ENCODE measurements at regions not wholly inside any gene's neighbourhood (a gene's known extent, or its start where the extent isn't known, plus 50 kb on each side); places are given as distances from the start of the nearest gene placed in this dataset.
"Not testable (repeated sequence)": the region's sequence is repeated elsewhere in the genome, so short reads cannot be mapped to it uniquely, and the experiment has no call there.

GRCh38 chr6:119865466-119866350 is 516.1 kb upstream of the MAN1A1 start:
- no peak for DNase-seq

- DNase-seq, result no peak
These were observed 513.2 kb upstream of the MAN1A1 start for GRCh38 chr6:119862719-119863118.

- DNase-seq, result no peak
These were observed 509.3 kb upstream of the MAN1A1 start for GRCh38 chr6:119858901-119859300.

GRCh38 chr6:119856136-119856535 is 506.6 kb upstream of the MAN1A1 start:
- DNase-seq, result peak in 1 of 4 experiments; percentile 1

GRCh38 chr6:119848696-119849095 is 499.1 kb upstream of the MAN1A1 start:
- DNase-seq, result no peak

- DNase-seq, result no peak
These were observed 495.6 kb upstream of the MAN1A1 start for GRCh38 chr6:119845161-119845560.

- no peak for DNase-seq
These were observed 494.8 kb upstream of the MAN1A1 start for GRCh38 chr6:119844387-119844786.

- no peak for DNase-seq
These were observed 492.6 kb upstream of the MAN1A1 start for GRCh38 chr6:119842191-119842590.

GRCh38 chr6:119838043-119838442 is 488.5 kb upstream of the MAN1A1 start:
- no peak for DNase-seq

- DNase-seq, result no peak
These were observed 484.9 kb upstream of the MAN1A1 start for GRCh38 chr6:119834418-119834817.

- no peak for DNase-seq
These were observed 482.9 kb upstream of the MAN1A1 start for GRCh38 chr6:119832411-119832810.

GRCh38 chr6:119830494-119831295 is 481.1 kb upstream of the MAN1A1 start:
- DNase-seq, result no peak

- DNase-seq, result no peak
These were observed 480.5 kb upstream of the MAN1A1 start for GRCh38 chr6:119830069-119830468.

GRCh38 chr6:119829499-119829898 is 479.9 kb upstream of the MAN1A1 start:
- DNase-seq, result not testable (repeated sequence)

GRCh38 chr6:119829006-119829405 is 479.4 kb upstream of the MAN1A1 start:
- DNase-seq, result no peak

- DNase-seq, result no peak
These were observed 471.8 kb upstream of the MAN1A1 start for GRCh38 chr6:119821380-119821779.

- DNase-seq, result no peak
These were observed 469.3 kb upstream of the MAN1A1 start for GRCh38 chr6:119818876-119819275.

- no peak for DNase-seq
These were observed 465.2 kb upstream of the MAN1A1 start for GRCh38 chr6:119814609-119815400.

- DNase-seq, result no peak
These were observed 452.9 kb upstream of the MAN1A1 start for GRCh38 chr6:119802464-119802863.

- no peak for DNase-seq
These were observed 451.5 kb upstream of the MAN1A1 start for GRCh38 chr6:119801056-119801455.

GRCh38 chr6:119800526-119800925 is 451.0 kb upstream of the MAN1A1 start:
- DNase-seq, result peak; percentile 2 to 67 (median 36)

- no peak for DNase-seq
These were observed 450.3 kb upstream of the MAN1A1 start for GRCh38 chr6:119799596-119800509.
